ENCODE measurements at regions not wholly inside any gene's neighbourhood (a gene's known extent, or its start where the extent isn't known, plus 50 kb on each side); places are given as distances from the start of the nearest gene placed in this dataset.
"Not testable (repeated sequence)": the region's sequence is repeated elsewhere in the genome, so short reads cannot be mapped to it uniquely, and the experiment has no call there.

- no peak for DNase-seq
These were observed 686.1 kb upstream of the IGFBP3 start for GRCh38 chr7:46607176-46607575.

GRCh38 chr7:46606761-46607160, 685.7 kb upstream of the IGFBP3 start:
- no peak for DNase-seq

GRCh38 chr7:46604241-46604661, 683.2 kb upstream of the IGFBP3 start:
- no peak for DNase-seq

GRCh38 chr7:46603780-46604179, 682.7 kb upstream of the IGFBP3 start:
- no peak for DNase-seq

- no peak for DNase-seq
These were observed 682.3 kb upstream of the IGFBP3 start for GRCh38 chr7:46603296-46603752.

GRCh38 chr7:46600340-46600739, 679.3 kb upstream of the IGFBP3 start:
- DNase-seq, result no peak

- not testable (repeated sequence) for DNase-seq
These were observed 673.8 kb upstream of the IGFBP3 start for GRCh38 chr7:46594831-46595230.

GRCh38 chr7:46590918-46591905, 670.1 kb upstream of the IGFBP3 start:
- DNase-seq, result not testable (repeated sequence)

- no peak for DNase-seq
These were observed 668.2 kb upstream of the IGFBP3 start for GRCh38 chr7:46589286-46589685.

- no peak for DNase-seq
These were observed 665.3 kb upstream of the IGFBP3 start for GRCh38 chr7:46586406-46586805.

GRCh38 chr7:46583656-46584055, 662.6 kb upstream of the IGFBP3 start:
- no peak for DNase-seq

- DNase-seq, result no peak
These were observed 660.2 kb upstream of the IGFBP3 start for GRCh38 chr7:46581268-46581667.

GRCh38 chr7:46580766-46581165, 659.7 kb upstream of the IGFBP3 start:
- no peak for DNase-seq

- no peak for DNase-seq
These were observed 656.3 kb upstream of the IGFBP3 start for GRCh38 chr7:46577394-46577793.

- no peak for DNase-seq
These were observed 655.9 kb upstream of the IGFBP3 start for GRCh38 chr7:46576950-46577349.

- no peak for DNase-seq
These were observed 651.6 kb upstream of the IGFBP3 start for GRCh38 chr7:46572691-46573090.

GRCh38 chr7:46571996-46572395, 650.9 kb upstream of the IGFBP3 start:
- no peak for DNase-seq

GRCh38 chr7:46569133-46569465, 648.0 kb upstream of the IGFBP3 start:
- no peak for DNase-seq

GRCh38 chr7:46568420-46569132, 647.5 kb upstream of the IGFBP3 start:
- DNase-seq, result no peak

GRCh38 chr7:46567858-46568257, 646.8 kb upstream of the IGFBP3 start:
- DNase-seq, result no peak

- DNase-seq, result no peak
These were observed 645.2 kb upstream of the IGFBP3 start for GRCh38 chr7:46566097-46566774.

GRCh38 chr7:46565253-46566096, 644.4 kb upstream of the IGFBP3 start:
- DNase-seq, result no peak

All from KG1 (cell line).